GM13976 (cell line): ENCODE measurements at regions not wholly inside any gene's neighbourhood (a gene's known extent, or its start where the extent isn't known, plus 50 kb on each side); places are given as distances from the start of the nearest gene placed in this dataset.

ENCODE experiments used
- DNase-seq: peaks from one replicate; pipeline ENCODE4 v3.0.0; 2012; ENCODE audit warnings: low spot score
- in situ Hi-C: fragments of 300-500 bp; cut with MboI; formaldehyde crosslinking; loops from one replicate; pipeline ENCODE4 v1.12.0; 2022; ENCODE audit warnings: low sequenced_read_pairs, mixed read lengths, inconsistent platforms; ENCODE audit not compliant: unreplicated experiment
- TF ChIP-seq, protein P1 (sequence below): IDR thresholded peaks from 2 replicates; pipeline ENCODE4 v1.5.1; 2012; ENCODE audit warnings: borderline replicate concordance, mild to moderate bottlenecking; ENCODE audit not compliant: insufficient read depth; ENCODE audit errors: extremely low read depth, missing control alignments, control extremely low read depth

DNA sequence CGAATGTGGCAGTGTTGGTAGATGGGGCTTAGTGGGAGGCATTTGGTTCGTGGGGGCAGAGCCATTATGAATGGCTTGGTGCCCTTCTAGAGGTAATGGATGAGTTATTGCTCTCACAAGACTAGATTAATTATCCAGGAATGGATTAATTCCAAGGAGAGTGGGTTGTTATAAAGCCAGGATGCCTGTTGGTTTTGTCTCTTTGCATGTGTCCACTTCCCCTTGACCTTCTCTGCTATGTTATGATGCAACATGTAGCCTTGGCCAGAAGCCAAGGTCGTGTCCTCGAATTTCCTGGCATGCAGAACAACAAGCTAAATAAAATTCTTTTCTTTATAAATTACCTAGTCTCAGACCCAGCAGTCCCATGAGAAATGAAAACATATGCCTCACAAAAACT lies 111.2 kb upstream of the PLS3 start:
- TF ChIP-seq, protein P1, sequence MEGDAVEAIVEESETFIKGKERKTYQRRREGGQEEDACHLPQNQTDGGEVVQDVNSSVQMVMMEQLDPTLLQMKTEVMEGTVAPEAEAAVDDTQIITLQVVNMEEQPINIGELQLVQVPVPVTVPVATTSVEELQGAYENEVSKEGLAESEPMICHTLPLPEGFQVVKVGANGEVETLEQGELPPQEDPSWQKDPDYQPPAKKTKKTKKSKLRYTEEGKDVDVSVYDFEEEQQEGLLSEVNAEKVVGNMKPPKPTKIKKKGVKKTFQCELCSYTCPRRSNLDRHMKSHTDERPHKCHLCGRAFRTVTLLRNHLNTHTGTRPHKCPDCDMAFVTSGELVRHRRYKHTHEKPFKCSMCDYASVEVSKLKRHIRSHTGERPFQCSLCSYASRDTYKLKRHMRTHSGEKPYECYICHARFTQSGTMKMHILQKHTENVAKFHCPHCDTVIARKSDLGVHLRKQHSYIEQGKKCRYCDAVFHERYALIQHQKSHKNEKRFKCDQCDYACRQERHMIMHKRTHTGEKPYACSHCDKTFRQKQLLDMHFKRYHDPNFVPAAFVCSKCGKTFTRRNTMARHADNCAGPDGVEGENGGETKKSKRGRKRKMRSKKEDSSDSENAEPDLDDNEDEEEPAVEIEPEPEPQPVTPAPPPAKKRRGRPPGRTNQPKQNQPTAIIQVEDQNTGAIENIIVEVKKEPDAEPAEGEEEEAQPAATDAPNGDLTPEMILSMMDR, result no peak
- in situ Hi-C loops, result no loop called here
- DNase-seq, result no peak

DNA sequence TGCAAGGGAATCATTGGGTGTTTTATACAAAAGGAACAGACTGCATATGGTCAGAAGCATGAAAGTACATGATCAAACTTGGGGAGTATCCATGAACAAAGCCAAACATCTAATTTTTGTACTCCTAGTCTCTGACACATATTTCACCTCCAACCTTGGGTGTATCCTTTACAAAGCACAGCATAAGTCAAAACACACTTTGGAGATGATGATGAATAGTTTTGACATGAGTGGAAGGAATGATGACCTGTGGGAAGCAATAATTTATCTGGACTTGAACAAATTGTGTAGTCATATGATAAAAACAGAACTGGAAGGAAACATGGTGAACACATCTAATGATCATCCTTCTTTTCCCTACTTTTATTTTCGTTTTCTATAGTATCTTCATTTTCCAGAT lies 108.7 kb upstream of the PLS3 start:
- in situ Hi-C loops, result no loop called here
- TF ChIP-seq, protein P1, result no peak
- no peak for DNase-seq

DNA sequence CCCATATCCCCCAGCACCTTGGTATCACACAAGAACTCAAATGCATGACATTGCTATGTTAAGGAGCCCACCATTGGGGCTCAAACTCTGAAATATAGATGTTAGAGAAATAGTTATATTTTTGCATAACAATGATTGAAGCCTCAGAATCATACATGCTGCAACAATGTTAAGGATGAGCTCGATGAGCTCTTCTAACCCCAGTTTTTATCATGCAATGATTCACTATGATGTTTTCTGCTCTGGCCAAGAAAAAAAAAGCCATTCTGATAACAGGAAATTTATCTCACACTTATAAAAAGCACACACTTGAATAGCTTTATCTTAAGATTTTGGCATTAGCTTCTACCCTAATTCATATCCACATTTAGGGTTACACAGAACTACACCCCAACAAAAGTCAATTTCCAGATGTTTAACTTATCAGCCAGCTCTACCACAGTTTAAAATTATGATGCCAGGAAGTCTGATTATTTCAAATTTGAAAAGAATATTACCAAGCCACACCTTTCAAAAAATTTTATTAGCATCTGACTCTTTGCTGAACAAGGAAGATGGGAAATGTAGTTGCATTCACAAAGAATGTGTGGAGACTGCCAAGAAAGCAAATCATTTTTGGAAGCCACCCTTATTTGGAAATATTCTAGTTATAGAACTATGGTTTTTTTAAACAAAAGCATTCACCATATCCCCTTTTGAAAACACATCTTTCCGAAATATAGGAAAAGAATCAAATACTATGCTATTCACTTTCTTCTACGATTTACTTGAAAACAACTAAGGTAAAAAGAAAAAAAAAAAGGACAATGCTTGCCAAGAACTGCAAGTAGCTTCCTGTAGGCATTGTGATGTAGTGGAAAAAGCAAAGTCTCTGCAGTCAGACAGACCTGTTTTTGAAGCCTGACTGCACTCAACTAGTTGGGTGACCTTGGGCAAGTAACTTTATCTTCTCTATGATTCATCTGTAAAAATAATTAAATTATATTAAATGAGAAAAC lies 100.8 kb upstream of the PLS3 start:
- in situ Hi-C loops, result no loop called here
- TF ChIP-seq, protein P1, result no peak
- no peak for DNase-seq

DNA sequence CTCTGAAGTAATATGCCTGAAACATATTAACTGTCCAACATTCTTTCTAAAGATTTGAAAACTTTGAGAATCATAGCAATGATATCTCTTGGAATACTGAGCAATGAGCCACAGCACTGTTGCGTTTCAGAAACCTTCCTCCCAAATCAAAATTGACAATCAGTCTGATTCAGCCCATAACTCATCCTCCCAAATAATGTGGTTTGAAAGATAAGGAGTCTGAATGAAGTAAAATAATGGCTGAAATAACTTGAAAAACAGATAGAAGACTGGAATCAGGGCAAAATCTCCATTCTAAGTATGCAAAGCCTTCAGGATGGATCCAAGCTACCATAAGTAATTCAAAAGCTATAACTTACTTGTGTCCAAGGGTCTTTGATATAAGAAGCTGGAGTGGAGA lies 98.6 kb upstream of the PLS3 start:
- TF ChIP-seq, protein P1, result no peak
- no peak for DNase-seq
- in situ Hi-C loops, result no loop called here

DNA sequence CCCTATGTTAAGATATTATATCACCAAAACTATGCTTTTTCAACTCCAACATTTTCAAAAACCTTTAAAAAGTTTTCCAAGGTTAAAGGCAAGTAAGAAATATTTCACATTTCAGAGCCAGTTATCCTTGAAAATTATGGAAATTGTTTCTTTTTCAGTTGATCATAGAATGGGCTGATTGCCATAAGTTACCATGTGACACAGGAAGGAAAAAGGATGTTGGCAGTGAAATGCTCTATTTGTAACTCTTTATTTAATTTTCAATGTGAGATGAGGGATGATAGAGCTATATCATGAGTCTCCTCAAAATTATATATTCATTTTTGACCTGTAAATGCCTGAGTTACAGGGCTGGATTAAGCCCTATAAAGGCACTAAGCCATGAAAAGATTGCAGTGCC lies 93.0 kb upstream of the PLS3 start:
- DNase-seq, result no peak
- in situ Hi-C loops, result no loop called here
- TF ChIP-seq, protein P1, result no peak

DNA sequence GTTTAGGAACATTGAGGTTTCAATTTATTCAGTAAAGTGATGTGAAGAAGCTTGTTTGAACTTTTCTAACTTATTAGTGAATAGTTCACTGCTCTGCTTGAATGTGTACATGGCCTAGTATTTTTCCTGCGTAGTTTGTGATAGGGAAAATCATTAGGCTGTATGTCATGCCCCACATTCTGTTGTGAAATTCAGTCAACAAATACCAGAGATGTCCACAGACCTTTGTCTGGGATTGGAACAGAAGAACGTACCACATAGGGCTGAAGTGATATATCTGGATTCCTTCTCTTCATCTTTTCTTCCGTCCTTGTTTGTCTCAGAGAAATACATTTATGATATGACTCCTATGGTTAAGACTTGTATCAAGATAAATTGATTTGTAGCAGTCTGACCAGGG lies 88.8 kb upstream of the PLS3 start:
- no peak for DNase-seq
- in situ Hi-C loops, result no loop called here
- TF ChIP-seq, protein P1, result no peak

DNA sequence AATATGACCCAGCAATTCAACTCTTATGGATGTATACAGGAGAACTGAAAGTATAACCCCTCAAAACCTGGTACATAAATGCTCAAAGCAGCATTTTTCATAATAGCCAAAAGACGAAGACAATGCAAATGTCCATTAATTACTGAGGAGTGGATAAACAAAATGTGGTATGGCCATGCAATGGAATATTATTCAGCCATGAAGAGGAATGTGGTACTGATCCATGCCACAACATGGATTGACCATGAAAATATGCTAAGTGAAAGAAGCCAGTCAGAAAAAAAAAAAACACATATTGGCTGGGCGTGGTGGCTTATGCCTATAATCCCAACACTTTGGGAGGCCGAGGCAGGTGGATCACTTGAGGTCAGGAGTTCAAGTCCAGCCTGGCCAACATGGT lies 74.5 kb upstream of the PLS3 start:
- TF ChIP-seq, protein P1, result no peak
- no peak for DNase-seq
- in situ Hi-C loops, result no loop called here
